ENCODE measurements at regions not wholly inside any gene's neighbourhood (a gene's known extent, or its start where the extent isn't known, plus 50 kb on each side); places are given as distances from the start of the nearest gene placed in this dataset.

DNA sequence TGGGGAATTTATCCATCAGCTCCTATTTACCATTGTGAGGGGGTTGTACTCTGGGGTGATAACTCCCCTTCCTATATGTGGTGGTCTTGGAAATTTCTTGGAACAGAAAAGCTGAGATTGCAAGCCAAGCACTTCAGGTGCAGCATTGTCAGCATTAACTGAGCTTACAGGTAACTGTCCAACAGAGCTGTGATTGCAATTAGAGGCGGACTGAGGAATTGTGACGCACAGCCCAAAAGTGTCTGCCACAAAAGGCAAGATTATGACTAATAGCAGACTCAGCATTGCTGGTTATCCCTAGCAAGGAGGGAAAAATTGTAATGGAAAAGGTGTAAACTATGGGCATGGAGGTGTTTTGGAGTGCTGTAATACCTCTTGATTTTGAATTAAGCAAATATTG lies 126.1 kb upstream of the AGR3 start:
- TF ChIP-seq, protein P1, sequence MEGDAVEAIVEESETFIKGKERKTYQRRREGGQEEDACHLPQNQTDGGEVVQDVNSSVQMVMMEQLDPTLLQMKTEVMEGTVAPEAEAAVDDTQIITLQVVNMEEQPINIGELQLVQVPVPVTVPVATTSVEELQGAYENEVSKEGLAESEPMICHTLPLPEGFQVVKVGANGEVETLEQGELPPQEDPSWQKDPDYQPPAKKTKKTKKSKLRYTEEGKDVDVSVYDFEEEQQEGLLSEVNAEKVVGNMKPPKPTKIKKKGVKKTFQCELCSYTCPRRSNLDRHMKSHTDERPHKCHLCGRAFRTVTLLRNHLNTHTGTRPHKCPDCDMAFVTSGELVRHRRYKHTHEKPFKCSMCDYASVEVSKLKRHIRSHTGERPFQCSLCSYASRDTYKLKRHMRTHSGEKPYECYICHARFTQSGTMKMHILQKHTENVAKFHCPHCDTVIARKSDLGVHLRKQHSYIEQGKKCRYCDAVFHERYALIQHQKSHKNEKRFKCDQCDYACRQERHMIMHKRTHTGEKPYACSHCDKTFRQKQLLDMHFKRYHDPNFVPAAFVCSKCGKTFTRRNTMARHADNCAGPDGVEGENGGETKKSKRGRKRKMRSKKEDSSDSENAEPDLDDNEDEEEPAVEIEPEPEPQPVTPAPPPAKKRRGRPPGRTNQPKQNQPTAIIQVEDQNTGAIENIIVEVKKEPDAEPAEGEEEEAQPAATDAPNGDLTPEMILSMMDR (IDR thresholded peaks at IDR 0.05): no peak
- TF ChIP-seq POLR2A (IDR thresholded peaks at IDR 0.05): no peak

Measured in adrenal gland (tissue), 5 donors.